GM21367 (cell line): ENCODE measurements at regions not wholly inside any gene's neighbourhood (a gene's known extent, or its start where the extent isn't known, plus 50 kb on each side); places are given as distances from the start of the nearest gene placed in this dataset.
"Not testable (repeated sequence)": the region's sequence is repeated elsewhere in the genome, so short reads cannot be mapped to it uniquely, and the experiment has no call there.

Source experiments
- ATAC-seq: cut with Tn5 transposase; IDR thresholded peaks from one replicate; pipeline ENCODE4 v1.9.1; 2021; ENCODE audit not compliant: unreplicated experiment

- ATAC-seq = peak; percentile 72
Observed at GRCh38 chr9:1536522-1537170, 478.5 kb upstream of the SMARCA2 start.

- ATAC-seq = no peak
Observed at GRCh38 chr9:1538301-1538700, 476.8 kb upstream of the SMARCA2 start.

DNA sequence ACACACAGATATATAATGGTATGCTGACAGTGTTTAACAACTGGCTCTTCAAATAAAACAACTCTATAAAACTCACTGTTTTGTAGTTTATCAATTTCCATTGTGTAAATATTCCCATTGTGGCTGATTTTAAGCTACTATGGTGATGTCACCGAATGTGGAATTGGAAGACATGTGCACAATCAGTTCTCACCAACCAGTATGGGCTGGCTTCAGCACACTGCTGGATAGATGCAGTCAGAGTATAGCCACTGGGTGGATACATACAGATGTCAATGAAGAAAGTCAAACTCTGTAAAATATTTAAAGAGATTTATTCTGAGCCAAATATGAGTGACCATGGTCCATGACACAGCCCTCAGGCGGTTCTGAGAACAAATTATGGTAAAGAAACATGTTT, 475.9 kb upstream of the SMARCA2 start:
- no peak for ATAC-seq

- ATAC-seq = no peak
Observed at GRCh38 chr9:1550636-1551035, 464.5 kb upstream of the SMARCA2 start.

DNA sequence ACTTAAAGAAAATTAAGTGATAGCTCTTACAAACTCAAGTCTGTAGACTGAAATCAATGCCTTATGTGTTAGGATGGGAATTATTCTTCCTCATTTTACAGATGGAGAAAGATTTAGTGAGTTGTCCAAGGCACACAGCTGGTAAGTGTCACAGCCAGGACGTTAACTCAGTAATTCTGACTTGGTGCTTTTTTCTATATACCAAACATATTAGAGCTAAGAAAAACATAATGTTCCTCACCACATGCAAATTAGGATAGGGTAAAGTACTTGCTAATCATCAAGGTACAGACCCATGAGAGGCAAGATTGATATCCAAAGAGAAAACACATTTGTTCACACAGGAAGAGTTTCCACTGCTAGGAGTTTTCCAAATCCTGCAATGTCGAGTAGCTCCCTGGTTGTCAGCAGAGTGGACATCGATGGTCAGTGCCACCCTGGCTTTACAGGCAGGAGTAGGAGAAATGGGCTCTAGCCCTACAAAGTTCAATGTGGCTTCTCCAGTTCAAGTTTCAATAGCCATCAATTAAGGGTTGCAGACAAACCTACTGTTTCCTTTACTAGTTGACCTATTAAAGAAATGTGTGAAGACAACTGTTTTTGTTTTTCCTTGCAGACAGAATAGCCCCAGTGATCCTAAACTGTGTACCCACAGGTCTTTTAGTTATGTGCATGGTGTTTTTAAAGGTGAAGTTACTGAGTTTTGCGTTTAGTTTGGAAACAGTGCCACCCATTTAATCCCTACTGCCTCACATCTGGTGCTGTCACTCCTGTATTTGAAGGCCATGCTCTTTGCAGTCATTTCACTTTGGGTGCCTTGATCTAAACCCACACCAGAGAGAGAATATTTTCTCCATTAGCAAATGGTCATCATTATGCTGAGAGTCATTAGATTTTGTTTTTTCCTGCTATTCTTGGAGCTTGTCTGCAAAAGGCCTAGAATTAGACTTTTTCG, 460.8 kb upstream of the SMARCA2 start:
- ATAC-seq = no peak

DNA sequence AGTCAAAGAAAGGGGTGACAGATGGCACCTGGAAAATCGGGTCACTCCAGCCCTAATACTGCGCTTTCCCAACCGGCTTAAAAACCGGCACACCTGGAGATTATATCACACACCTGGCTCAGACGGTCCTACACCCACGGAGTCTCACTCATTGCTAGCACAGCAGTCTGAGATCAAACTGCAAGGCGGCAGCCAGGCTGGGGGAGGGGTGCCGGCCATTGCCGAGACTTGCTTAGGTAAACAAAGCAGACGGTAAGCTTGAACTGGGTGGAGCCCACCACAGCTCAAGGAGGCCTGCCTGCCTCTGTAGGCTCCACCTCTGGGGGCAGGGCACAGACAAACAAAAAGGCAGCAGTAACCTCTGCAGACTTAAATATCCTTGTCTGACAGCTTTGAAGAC, 456.5 kb upstream of the SMARCA2 start:
- ATAC-seq = not testable (repeated sequence)

DNA sequence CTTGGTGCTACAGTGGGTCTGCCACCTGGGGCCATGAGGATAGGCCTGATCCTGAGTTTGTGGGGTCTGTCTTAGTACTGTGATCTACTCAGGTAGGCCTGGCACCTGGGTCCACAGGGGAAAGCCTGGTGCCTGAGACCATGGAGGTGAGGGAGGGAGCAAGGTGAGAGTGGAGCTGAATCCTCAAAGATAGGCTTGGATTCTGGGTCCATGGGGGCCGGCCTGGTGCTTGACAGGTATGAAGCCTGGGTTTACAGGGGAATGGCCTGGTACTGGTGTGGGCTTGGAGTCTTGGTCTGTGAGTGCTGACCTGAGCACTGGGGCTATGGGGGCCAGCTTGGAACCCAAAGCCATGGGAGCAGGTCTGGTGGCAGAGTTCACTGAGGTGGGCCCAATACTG, 439.2 kb upstream of the SMARCA2 start:
- no peak for ATAC-seq

DNA sequence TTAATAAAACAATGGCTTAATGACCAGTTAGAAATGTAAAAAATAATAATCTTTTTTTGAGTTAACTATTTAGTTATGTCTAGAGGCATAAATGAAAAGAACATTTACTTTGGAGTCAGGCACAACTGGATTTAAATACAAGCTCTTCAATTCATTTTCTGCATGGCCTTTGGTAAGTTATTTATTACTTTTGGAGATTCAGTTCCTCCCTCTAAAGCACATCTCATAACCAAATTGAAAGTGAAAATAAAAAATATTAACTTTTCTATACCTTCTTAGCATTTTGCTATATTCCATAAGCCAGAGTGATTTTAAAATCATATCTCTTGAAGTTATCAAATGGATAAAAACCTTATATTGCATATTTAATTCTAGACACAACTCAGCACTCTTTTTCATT, 434.9 kb upstream of the SMARCA2 start:
- peak; percentile 67 for ATAC-seq

GRCh38 chr9:1581926-1582325, 433.2 kb upstream of the SMARCA2 start:
- no peak for ATAC-seq

DNA sequence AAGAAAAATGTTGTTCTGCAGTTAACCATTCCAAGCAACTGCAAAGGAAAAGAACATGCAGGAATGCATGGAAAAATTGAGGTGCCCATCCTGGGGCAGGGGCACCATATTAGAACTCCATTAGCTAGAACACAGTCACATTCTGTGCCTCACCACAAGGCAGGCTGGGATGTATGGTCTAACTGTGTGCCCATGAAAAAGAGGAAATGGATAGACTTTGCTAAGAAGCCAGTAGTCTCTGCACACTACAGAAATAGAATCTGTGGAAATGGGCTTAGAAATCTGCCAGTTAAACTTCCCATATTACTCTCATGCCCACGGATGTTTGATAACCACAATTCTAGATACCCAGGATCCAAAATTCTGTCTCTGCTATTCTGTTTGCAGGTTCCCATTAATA, 423.8 kb upstream of the SMARCA2 start:
- ATAC-seq = no peak

- no peak for ATAC-seq
Observed at GRCh38 chr9:1598270-1598669, 416.9 kb upstream of the SMARCA2 start.

DNA sequence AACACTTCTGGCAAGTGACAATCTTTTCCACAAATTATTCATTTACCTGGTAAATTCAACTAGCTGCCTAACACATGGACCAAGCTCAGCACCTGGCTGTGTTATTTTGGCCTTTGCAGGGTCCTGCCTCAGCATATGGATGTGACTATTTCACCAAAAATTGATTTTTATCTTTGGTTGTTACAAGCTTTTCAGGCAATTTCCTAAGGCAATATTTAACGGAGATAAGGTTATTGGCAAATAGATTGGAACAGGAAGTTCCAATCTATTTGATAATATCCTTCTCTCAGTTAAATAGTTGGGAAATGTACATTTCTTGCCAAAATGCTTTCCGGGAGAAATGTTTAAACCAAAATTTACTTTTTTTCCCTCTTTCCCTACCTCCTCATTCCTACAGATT, 415.2 kb upstream of the SMARCA2 start:
- ATAC-seq = no peak

DNA sequence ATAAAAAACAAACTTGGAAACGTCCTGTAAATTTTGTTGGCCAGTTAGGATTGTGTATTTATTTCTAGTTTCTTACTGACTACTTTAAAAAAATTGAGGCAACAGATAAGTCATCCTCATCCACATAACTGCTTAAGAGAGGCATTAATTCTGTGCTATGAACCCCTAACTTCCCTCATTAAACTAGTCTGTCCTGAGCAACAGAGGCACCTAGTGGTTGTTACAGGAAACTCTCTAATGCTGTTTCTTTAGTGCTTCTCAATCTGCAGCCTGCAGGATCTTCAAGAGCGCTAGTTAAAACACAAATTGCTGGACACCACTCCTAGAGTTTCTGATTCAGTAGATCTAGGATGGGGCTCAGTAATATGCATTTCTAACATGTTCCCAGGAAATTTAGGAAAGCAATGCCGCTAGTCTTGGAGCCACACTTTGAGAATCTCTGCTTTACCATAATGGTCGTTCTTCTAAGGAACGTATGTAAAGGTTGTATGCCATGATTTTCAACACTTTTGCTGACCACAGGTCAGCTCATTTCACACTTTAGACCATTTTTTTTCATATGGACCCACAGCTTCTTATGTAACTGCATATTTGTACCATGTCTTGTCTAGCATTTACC, 410.1 kb upstream of the SMARCA2 start:
- peak; percentile 80 for ATAC-seq

DNA sequence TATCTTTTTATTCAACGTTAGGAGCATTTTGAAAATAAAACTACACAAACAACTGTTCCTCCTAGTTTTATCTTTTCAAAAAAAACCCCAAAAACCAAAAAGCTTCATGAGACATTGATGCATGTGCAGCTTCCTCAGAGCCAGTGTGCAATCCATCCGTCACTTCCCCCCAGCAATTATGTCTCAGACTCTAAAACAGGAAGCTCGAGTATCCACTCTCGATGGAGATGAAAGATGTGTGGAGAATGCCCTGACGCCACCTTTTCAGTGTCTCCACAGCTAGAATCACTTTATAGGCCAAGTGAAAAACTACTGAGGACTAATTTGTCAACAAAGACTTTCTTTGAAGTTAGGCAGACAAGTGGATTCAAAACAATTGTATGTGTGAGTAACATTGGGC, 408.9 kb upstream of the SMARCA2 start:
- no peak for ATAC-seq

GRCh38 chr9:1612886-1613285, 402.3 kb upstream of the SMARCA2 start:
- no peak for ATAC-seq

GRCh38 chr9:1617419-1617818, 397.7 kb upstream of the SMARCA2 start:
- ATAC-seq = no peak

DNA sequence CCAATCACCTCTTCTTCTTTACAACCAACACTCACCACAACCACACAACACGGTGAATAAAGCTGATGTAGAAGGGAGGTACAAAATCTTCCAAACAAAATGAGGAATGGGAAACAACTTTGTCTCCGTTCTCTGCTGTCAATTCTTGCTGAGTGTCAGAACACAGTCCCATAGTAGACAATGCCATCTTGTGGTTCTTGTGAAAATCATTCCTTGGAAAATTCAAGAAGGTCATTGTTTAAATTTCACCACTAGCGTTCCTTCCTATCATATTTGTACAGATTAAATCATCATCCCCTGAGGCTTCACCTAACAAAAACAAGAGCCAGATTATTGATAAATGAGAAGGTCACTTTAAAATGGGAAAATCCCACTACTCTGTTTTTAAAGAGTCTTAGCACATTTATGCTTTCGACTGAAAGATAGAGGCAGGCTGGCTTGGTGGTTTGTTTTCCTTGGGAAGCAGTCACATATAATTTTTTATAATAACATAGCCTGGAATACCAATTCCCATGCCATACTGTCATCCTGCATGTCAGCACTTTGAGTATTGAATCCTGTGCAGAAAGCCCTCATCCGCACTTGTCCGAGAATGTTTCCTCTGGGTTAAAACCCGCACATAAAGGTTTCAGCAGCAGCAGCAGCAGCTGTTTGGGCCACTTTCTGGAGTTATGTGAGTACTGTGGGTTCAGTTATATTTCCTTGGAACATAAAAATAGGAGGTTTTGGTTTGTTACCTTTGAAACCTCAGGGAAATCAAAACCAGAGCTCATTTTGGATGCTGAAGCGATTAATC, 395.0 kb upstream of the SMARCA2 start:
- ATAC-seq = no peak

- no peak for ATAC-seq
Observed at GRCh38 chr9:1637401-1637800, 377.7 kb upstream of the SMARCA2 start.

DNA sequence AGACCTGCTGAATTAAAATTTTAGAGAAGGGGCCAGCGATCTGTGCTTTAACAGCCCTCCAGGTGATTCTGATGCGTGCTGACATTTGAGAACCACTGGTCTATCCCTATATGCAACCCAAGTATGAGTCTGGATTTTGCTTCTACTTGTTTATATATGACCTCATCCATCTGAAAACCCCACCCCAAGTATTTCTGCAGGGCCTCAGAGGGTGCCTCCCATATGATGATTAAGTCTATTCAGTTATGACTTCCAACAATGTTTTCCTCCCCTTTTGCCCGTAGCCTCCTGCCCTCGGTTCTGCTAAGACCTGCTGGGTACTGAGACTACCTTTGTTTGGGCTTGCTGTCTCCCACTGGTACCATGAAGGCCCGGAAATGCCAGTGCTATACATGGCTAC, 376.0 kb upstream of the SMARCA2 start:
- no peak for ATAC-seq

- ATAC-seq = no peak
Observed at GRCh38 chr9:1647776-1648175, 367.4 kb upstream of the SMARCA2 start.

GRCh38 chr9:1653282-1653681, 361.9 kb upstream of the SMARCA2 start:
- no peak for ATAC-seq
